H9 (cell line): ENCODE measurements at regions not wholly inside any gene's neighbourhood (a gene's known extent, or its start where the extent isn't known, plus 50 kb on each side); places are given as distances from the start of the nearest gene placed in this dataset.

Source experiments
- DNase-seq: peaks from one replicate; pipeline ENCODE4 v3.0.0-alpha.2; 2017
- H2AFZ ChIP-seq: one replicate; pipeline ENCODE4 v1.6.1; 2013; ENCODE audit warnings: mild to moderate bottlenecking, low read length, control low read depth, moderate library complexity
- H2AK5ac ChIP-seq: 2 replicates; pipeline ENCODE4 v1.6.1; 2013; ENCODE audit warnings: low read length, control low read depth, mixed read lengths; ENCODE audit not compliant: insufficient read length
- H2BK120ac ChIP-seq: one replicate; pipeline ENCODE4 v1.6.1; 2013; ENCODE audit warnings: low read depth, mild to moderate bottlenecking, low read length, control low read depth, inconsistent platforms; ENCODE audit not compliant: poor library complexity, severe bottlenecking
- H2BK12ac ChIP-seq: 2 replicates; pipeline ENCODE4 v1.6.1; 2013; ENCODE audit warnings: low read length, control low read depth, mixed read lengths, low read depth; ENCODE audit not compliant: insufficient read length
- H2BK15ac ChIP-seq: 2 replicates; pipeline ENCODE4 v1.6.1; 2013; ENCODE audit warnings: low read depth, low read length, control low read depth
- H2BK20ac ChIP-seq: one replicate; pipeline ENCODE4 v1.6.1; 2013; ENCODE audit warnings: low read depth, mild to moderate bottlenecking, low read length, control low read depth, inconsistent platforms; ENCODE audit not compliant: poor library complexity, severe bottlenecking
- H2BK5ac ChIP-seq: 2 replicates; pipeline ENCODE4 v1.6.1; 2013; ENCODE audit warnings: low read length, control low read depth, mixed read lengths; ENCODE audit not compliant: insufficient read length
- H3K14ac ChIP-seq: 2 replicates; pipeline ENCODE4 v1.6.1; 2013; ENCODE audit warnings: low read length, control low read depth; ENCODE audit not compliant: insufficient read depth
- H3K18ac ChIP-seq: 2 replicates; pipeline ENCODE4 v1.6.1; 2013; ENCODE audit warnings: low read depth, mild to moderate bottlenecking, mixed read lengths, low read length, control low read depth; ENCODE audit not compliant: insufficient read length
- H3K23ac ChIP-seq: 2 replicates; pipeline ENCODE4 v1.6.1; 2013; ENCODE audit warnings: low read length, control low read depth, mixed read lengths, low read depth; ENCODE audit not compliant: insufficient read length
- H3K23me2 ChIP-seq: 2 replicates; pipeline ENCODE4 v1.6.1; 2013; ENCODE audit warnings: low read depth, mild to moderate bottlenecking, mixed read lengths, low read length, control low read depth; ENCODE audit not compliant: insufficient read length, poor library complexity, severe bottlenecking
- H3K27ac ChIP-seq: 2 replicates; pipeline ENCODE4 v1.5.1; 2013; ENCODE audit warnings: low read length, control low read depth, mixed read lengths, low read depth; ENCODE audit not compliant: insufficient read length
- H3K27me3 ChIP-seq: 2 replicates; pipeline ENCODE4 v1.6.1; 2013; ENCODE audit warnings: low read length, control low read depth, inconsistent platforms; ENCODE audit not compliant: insufficient read depth
- H3K4ac ChIP-seq: 2 replicates; pipeline ENCODE4 v1.6.1; 2013; ENCODE audit warnings: low read depth, mild to moderate bottlenecking, control low read depth, inconsistent platforms, low read length, moderate library complexity
- H3K4me1 ChIP-seq: 2 replicates; pipeline ENCODE4 v1.6.1; 2013; ENCODE audit warnings: low read length, control low read depth, inconsistent platforms; ENCODE audit not compliant: insufficient read depth
- H3K4me2 ChIP-seq: 2 replicates; pipeline ENCODE4 v1.6.1; 2013; ENCODE audit warnings: low read length, control low read depth, mixed read lengths; ENCODE audit not compliant: insufficient read length, insufficient read depth
- H3K56ac ChIP-seq: 2 replicates; pipeline ENCODE4 v1.6.1; 2013; ENCODE audit warnings: low read depth, mild to moderate bottlenecking, mixed read lengths, low read length, control low read depth; ENCODE audit not compliant: insufficient read length
- H3K79me1 ChIP-seq: 2 replicates; pipeline ENCODE4 v1.6.1; 2013; ENCODE audit warnings: low read depth, mild to moderate bottlenecking, moderate library complexity, low read length, control low read depth, inconsistent platforms; ENCODE audit not compliant: insufficient read depth, poor library complexity, severe bottlenecking
- H3K79me2 ChIP-seq: 2 replicates; pipeline ENCODE4 v1.6.1; 2013; ENCODE audit warnings: low read length, control low read depth, inconsistent platforms; ENCODE audit not compliant: insufficient read depth
- H3K9ac ChIP-seq: 2 replicates; pipeline ENCODE4 v1.6.1; 2013; ENCODE audit warnings: low read length, control low read depth, mixed read lengths; ENCODE audit not compliant: insufficient read length; ENCODE audit errors: extremely low read depth
- H3K9me3 ChIP-seq: one replicate; pipeline ENCODE4 v1.6.1; 2013; ENCODE audit warnings: low read depth, low read length, inconsistent platforms; ENCODE audit not compliant: control insufficient read depth
- H3T11ph ChIP-seq: one replicate; pipeline ENCODE4 v1.6.1; 2013; ENCODE audit warnings: mild to moderate bottlenecking, low read length, control low read depth, inconsistent platforms
- H4K20me1 ChIP-seq: one replicate; pipeline ENCODE4 v1.6.1; 2013; ENCODE audit not compliant: control insufficient read depth, insufficient read length, insufficient read depth
- H4K5ac ChIP-seq: 2 replicates; pipeline ENCODE4 v1.6.1; 2013; ENCODE audit warnings: low read depth, mild to moderate bottlenecking, mixed read lengths, low read length, control low read depth; ENCODE audit not compliant: insufficient read length
- H4K8ac ChIP-seq: replicated peaks from 2 replicates; pipeline ENCODE4 v1.6.1; 2013; ENCODE audit warnings: low read length, control low read depth, mixed read lengths, low read depth; ENCODE audit not compliant: insufficient read length
- H4K91ac ChIP-seq: 2 replicates; pipeline ENCODE4 v1.6.1; 2013; ENCODE audit warnings: low read depth, mild to moderate bottlenecking, moderate library complexity, mixed read lengths, low read length, control low read depth; ENCODE audit not compliant: insufficient read length
- H3K27ac Mint-ChIP-seq, 3 experiments: 2 replicates in 2 of 3; 3 replicates in 1 of 3; pipeline ENCODE4 v1.8.0; 2020 to 2021; ENCODE audit warnings: mixed read lengths in 3 of 3, mild to moderate bottlenecking in 1 of 3, moderate library complexity in 1 of 3
- H3K27me3 Mint-ChIP-seq: 2 replicates; pipeline ENCODE4 v1.8.0; 2021; ENCODE audit warnings: low read depth, mild to moderate bottlenecking, moderate library complexity, mixed read lengths
- H3K36me3 Mint-ChIP-seq, 3 experiments: 2 replicates in 2 of 3; 3 replicates in 1 of 3; pipeline ENCODE4 v1.8.0; 2020 to 2021; ENCODE audit warnings: low read depth in 3 of 3, mixed read lengths in 3 of 3; ENCODE audit not compliant: insufficient read depth in 1 of 3
- H3K4me1 Mint-ChIP-seq, 2 experiments: 2 replicates each; pipeline ENCODE4 v1.8.0; 2020; ENCODE audit warnings: mixed read lengths in 2 of 2
- H3K4me3 Mint-ChIP-seq, 2 experiments: 2 replicates in 1 of 2; 3 replicates in 1 of 2; pipeline ENCODE4 v1.8.0; 2020 to 2021; ENCODE audit warnings: mild to moderate bottlenecking in 2 of 2, mixed read lengths in 2 of 2, moderate library complexity in 1 of 2
- H3K9me3 Mint-ChIP-seq, 2 experiments: 2 replicates in 1 of 2; 3 replicates in 1 of 2; pipeline ENCODE4 v1.8.0; 2020; ENCODE audit warnings: mild to moderate bottlenecking in 2 of 2, mixed read lengths in 2 of 2, moderate library complexity in 1 of 2
- CTCF ChIP-seq: fragments of 200-600 bp; sonication (generic); conservative IDR thresholded peaks from 3 replicates; pipeline ENCODE4 v1.8.0; 2021; ENCODE audit warnings: antibody characterized with exemption, mild to moderate bottlenecking
- WGBS: extraction: QIAGEN DNeasy Blood & Tissue Kit; methylation state at CpG from one replicate; pipeline ENCODE4 v1.1.7; 2013; ENCODE audit warnings: missing lambda C conversion rate, low lambda C conversion rate, mixed read lengths; ENCODE audit not compliant: insufficient read length; ENCODE audit errors: extremely low coverage; 5-methylcytosine and 5-hydroxymethylcytosine counted together

- Histone ChIP-seq H3T11ph (no peak overlapping the region), H3K9ac (no peak overlapping the region), H3K27ac (no peak overlapping the region), H2AK5ac (no peak overlapping the region), H3K56ac (no peak overlapping the region), H3K4ac (no peak overlapping the region), H2BK15ac (no peak overlapping the region), H3K14ac (no peak overlapping the region), H3K4me2 (no peak overlapping the region), H4K8ac (no peak overlapping the region), H3K79me1 (no peaks in the 10 kb centered on the region), H4K20me1 (no peaks in the 10 kb centered on the region), H2BK5ac (no peak overlapping the region), H2BK20ac (no peak overlapping the region), H2BK12ac (no peak overlapping the region), H3K9me3 (no peaks in the 10 kb centered on the region), H3K23ac (no peak overlapping the region), H2BK120ac (no peak overlapping the region), H3K79me2 (no peaks in the 10 kb centered on the region), H4K5ac (no peak overlapping the region), H3K27me3 (no peaks in the 10 kb centered on the region), H4K91ac (no peak overlapping the region), H3K18ac (no peak overlapping the region), H2AFZ (no peak overlapping the region), H3K4me1 (no peaks in the 10 kb centered on the region), H3K23me2 (no peaks in the 10 kb centered on the region)
- no CpG with 5 or more reads among the region's 3 CpGs for WGBS
- Mint-ChIP-seq H3K9me3 (no peaks in the 10 kb centered on the region), H3K4me3 (no peak overlapping the region), H3K27ac (no peak overlapping the region), H3K27me3 (no peaks in the 10 kb centered on the region), H3K36me3 (no peaks in the 10 kb centered on the region), H3K4me1 (no peaks in the 10 kb centered on the region)
- TF ChIP-seq CTCF = no peak
- DNase-seq = no peak
These were observed 83.6 kb upstream of the FOXN2 start for GRCh38 chr2:48230834-48231233.
